Panc1 (cell line): ENCODE measurements at regions not wholly inside any gene's neighbourhood (a gene's known extent, or its start where the extent isn't known, plus 50 kb on each side); places are given as distances from the start of the nearest gene placed in this dataset.

Experiments used
- ATAC-seq: fragments of 200-7000 bp; cut with Tn5 transposase; 2 replicates; pipeline ENCODE4 v1.9.1; 2020; ENCODE audit warnings: mild to moderate bottlenecking, moderate library complexity
- BruUV-seq: library from RNA; stranded (reverse); fragments of 400-500 nt; replicated peaks from 2 replicates; lab custom pipeline; 2021; lab: Mats Ljungman, UMichigan
- CTCF ChIA-PET: fragments of 300-600 bp; sonication (Branson Sonifier 250); formaldehyde crosslinking; loops from one replicate; lab custom pipeline; 2022; ENCODE audit warnings: antibody characterized with exemption; lab: Charles Lee
- POLR2A ChIA-PET: fragments of 300-600 bp; sonication (Branson Sonifier 250); formaldehyde crosslinking; loops from one replicate; lab custom pipeline; 2022; ENCODE audit warnings: antibody characterized with exemption; lab: Charles Lee
- DNase-seq: peaks from one replicate; pipeline ENCODE4 v3.0.0-alpha.2; 2010; ENCODE audit warnings: low read depth, low spot score
- H3K27ac ChIP-seq: 2 replicates; pipeline ENCODE4 v1.5.1; 2011; ENCODE audit warnings: mild to moderate bottlenecking, low read length, inconsistent platforms
- H3K27me3 ChIP-seq: fragments of 200-500 bp; sonication (Bioruptor generic); 2 replicates; pipeline ENCODE4 v1.6.0; 2014; ENCODE audit warnings: low read length, inconsistent platforms; ENCODE audit not compliant: control insufficient read depth, insufficient read depth
- H3K36me3 ChIP-seq: fragments of 200-500 bp; sonication (Bioruptor generic); 2 replicates; pipeline ENCODE4 v1.5.1; 2014; ENCODE audit warnings: inconsistent platforms, mild to moderate bottlenecking, low read length, moderate library complexity; ENCODE audit not compliant: control insufficient read depth, insufficient read depth
- H3K4me1 ChIP-seq: 2 replicates; pipeline ENCODE4 v1.5.1; 2011; ENCODE audit warnings: inconsistent platforms, mild to moderate bottlenecking, low read length, moderate library complexity; ENCODE audit not compliant: control insufficient read depth, insufficient read depth
- H3K4me3 ChIP-seq, 2 experiments: 2 replicates each; pipeline ENCODE4 v1.5.1; 2011 to 2012; ENCODE audit warnings: low read depth in 2 of 2, low read length in 2 of 2, mild to moderate bottlenecking in 2 of 2, inconsistent platforms in 1 of 2, moderate library complexity in 1 of 2
- H3K9me3 ChIP-seq: fragments of 200-500 bp; sonication (Bioruptor generic); 2 replicates; pipeline ENCODE4 v1.5.1; 2014; ENCODE audit warnings: low read depth, mild to moderate bottlenecking, inconsistent platforms, low read length, moderate library complexity; ENCODE audit not compliant: control insufficient read depth, insufficient read depth
- POLR2AphosphoS5 ChIP-seq: IDR thresholded peaks from 2 replicates; pipeline ENCODE4 v1.6.1; 2012; ENCODE audit warnings: mild to moderate bottlenecking, low read depth, low read length, moderate library complexity
- SIN3A ChIP-seq: IDR thresholded peaks from 2 replicates; pipeline ENCODE4 v1.6.1; 2012; ENCODE audit warnings: low read depth, mild to moderate bottlenecking, low read length, moderate library complexity, borderline replicate concordance; ENCODE audit not compliant: insufficient read depth
- TCF7L2 ChIP-seq: IDR thresholded peaks from 2 replicates; pipeline ENCODE4 v1.6.1; 2011; ENCODE audit warnings: mild to moderate bottlenecking, low read depth, low read length, inconsistent platforms
- in situ Hi-C: cut with HindIII; loops from 2 replicates; pipeline ENCODE4 v1.10.0; 2016; ENCODE audit warnings: low sequenced_read_pairs, low pct_unique_long_range_greater_than_20kb
- intact Hi-C: fragments of 100-400 bp; cut with micrococcal nuclease; formaldehyde crosslinking; loops from one replicate; pipeline ENCODE4 v1.10.0; 2022; ENCODE audit not compliant: unreplicated experiment
- TF ChIP-seq, protein P1 (sequence below): fragments of 450-650 bp; IDR thresholded peaks from 2 replicates; pipeline ENCODE4 v1.5.1; 2017; ENCODE audit warnings: mild to moderate bottlenecking
- TF ChIP-seq, protein P2 (sequence below), 2 experiments: IDR thresholded peaks; 2 replicates each; pipeline ENCODE4 v1.6.1; 2011 to 2012; ENCODE audit warnings: low read depth in 2 of 2, control low read depth in 1 of 2, low read length in 1 of 2, mild to moderate bottlenecking in 1 of 2, moderate library complexity in 1 of 2; ENCODE audit not compliant: insufficient read depth in 1 of 2

DNA sequence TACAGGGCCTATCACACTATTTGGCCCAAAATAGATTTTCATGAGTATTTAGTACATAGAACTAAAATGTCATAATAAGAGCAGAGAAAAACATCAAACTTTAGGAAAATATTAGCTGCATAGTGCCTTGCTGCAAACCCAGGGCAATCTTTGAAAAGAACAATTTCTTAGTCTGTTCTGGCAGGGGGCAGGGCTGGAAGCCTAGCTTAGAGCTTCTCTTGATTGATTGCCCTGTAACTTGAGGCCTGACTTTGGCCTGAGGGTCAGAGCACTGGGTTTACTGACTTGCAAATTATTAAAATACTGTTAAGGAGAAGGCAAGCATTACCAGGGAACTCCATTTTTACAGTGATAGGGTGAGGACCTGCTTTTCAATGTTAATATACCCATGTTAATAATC is 115.8 kb upstream of the SPAG17 start:
- intact Hi-C loops (no loop called here), in situ Hi-C loops (no loop called here)
- Histone ChIP-seq H3K27ac (no peak overlapping the region), H3K4me3 (no peak overlapping the region), H3K9me3 (no peaks in the 10 kb centered on the region), H3K27me3 (no peaks in the 10 kb centered on the region), H3K4me1 (no peaks in the 10 kb centered on the region), H3K36me3 (no peaks in the 10 kb centered on the region)
- no TSS peak for BruUV-seq
- TF ChIP-seq TCF7L2 (no peak), SIN3A (no peak), POLR2AphosphoS5 (no peak)
- TF ChIP-seq, protein P1, sequence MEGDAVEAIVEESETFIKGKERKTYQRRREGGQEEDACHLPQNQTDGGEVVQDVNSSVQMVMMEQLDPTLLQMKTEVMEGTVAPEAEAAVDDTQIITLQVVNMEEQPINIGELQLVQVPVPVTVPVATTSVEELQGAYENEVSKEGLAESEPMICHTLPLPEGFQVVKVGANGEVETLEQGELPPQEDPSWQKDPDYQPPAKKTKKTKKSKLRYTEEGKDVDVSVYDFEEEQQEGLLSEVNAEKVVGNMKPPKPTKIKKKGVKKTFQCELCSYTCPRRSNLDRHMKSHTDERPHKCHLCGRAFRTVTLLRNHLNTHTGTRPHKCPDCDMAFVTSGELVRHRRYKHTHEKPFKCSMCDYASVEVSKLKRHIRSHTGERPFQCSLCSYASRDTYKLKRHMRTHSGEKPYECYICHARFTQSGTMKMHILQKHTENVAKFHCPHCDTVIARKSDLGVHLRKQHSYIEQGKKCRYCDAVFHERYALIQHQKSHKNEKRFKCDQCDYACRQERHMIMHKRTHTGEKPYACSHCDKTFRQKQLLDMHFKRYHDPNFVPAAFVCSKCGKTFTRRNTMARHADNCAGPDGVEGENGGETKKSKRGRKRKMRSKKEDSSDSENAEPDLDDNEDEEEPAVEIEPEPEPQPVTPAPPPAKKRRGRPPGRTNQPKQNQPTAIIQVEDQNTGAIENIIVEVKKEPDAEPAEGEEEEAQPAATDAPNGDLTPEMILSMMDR = no peak
- TF ChIP-seq, protein P2, sequence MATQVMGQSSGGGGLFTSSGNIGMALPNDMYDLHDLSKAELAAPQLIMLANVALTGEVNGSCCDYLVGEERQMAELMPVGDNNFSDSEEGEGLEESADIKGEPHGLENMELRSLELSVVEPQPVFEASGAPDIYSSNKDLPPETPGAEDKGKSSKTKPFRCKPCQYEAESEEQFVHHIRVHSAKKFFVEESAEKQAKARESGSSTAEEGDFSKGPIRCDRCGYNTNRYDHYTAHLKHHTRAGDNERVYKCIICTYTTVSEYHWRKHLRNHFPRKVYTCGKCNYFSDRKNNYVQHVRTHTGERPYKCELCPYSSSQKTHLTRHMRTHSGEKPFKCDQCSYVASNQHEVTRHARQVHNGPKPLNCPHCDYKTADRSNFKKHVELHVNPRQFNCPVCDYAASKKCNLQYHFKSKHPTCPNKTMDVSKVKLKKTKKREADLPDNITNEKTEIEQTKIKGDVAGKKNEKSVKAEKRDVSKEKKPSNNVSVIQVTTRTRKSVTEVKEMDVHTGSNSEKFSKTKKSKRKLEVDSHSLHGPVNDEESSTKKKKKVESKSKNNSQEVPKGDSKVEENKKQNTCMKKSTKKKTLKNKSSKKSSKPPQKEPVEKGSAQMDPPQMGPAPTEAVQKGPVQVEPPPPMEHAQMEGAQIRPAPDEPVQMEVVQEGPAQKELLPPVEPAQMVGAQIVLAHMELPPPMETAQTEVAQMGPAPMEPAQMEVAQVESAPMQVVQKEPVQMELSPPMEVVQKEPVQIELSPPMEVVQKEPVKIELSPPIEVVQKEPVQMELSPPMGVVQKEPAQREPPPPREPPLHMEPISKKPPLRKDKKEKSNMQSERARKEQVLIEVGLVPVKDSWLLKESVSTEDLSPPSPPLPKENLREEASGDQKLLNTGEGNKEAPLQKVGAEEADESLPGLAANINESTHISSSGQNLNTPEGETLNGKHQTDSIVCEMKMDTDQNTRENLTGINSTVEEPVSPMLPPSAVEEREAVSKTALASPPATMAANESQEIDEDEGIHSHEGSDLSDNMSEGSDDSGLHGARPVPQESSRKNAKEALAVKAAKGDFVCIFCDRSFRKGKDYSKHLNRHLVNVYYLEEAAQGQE (IDR thresholded peaks at IDR 0.05; ENCODE audit: insufficient read depth in 1 of 2, low read depth in 2 of 2, low read length in 1 of 2) = no peak
- ATAC-seq (no peak), DNase-seq (no peak)
- POLR2A ChIA-PET = no interaction called here
- CTCF ChIA-PET = no interaction called here

DNA sequence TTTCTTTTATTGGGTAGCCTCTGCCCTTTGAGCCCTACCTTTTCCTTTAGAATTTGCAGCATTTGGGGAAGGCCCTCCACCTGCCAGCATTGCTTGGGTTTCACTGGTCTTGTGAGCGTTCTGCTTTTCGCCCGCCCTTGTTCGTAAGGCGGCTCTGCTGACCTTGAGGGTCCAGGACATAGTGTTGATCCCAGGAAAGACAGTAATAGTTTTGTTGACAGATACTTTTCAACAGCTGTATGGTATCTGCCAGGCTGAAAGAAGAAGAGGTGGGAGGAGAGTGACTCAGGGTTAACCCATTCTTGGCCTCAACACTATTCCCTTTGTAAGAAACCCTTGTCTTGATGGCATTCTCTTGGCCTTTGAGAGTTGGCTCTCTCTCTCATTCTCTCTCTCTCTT is 113.4 kb upstream of the SPAG17 start:
- Histone ChIP-seq H3K9me3 (no peaks in the 10 kb centered on the region), H3K36me3 (no peaks in the 10 kb centered on the region), H3K27me3 (no peaks in the 10 kb centered on the region), H3K4me3 (no peak overlapping the region), H3K4me1 (no peaks in the 10 kb centered on the region), H3K27ac (no peak overlapping the region)
- CTCF ChIA-PET = no interaction called here
- intact Hi-C loops (no loop called here), in situ Hi-C loops (no loop called here)
- DNase-seq (no peak), ATAC-seq (no peak)
- POLR2A ChIA-PET = no interaction called here
- BruUV-seq = no TSS peak
- TF ChIP-seq, protein P2 (IDR thresholded peaks at IDR 0.05; ENCODE audit: insufficient read depth in 1 of 2, low read depth in 2 of 2, low read length in 1 of 2) = no peak
- TF ChIP-seq, protein P1 = no peak
- no peak for TF ChIP-seq TCF7L2
